SK-N-MC (cell line): ENCODE measurements at regions not wholly inside any gene's neighbourhood (a gene's known extent, or its start where the extent isn't known, plus 50 kb on each side); places are given as distances from the start of the nearest gene placed in this dataset.

Source experiments
- EZH2 ChIP-seq: fragments of 200-600 bp; sonication (generic); IDR thresholded peaks from one replicate; pipeline ENCODE4 v1.6.1; 2017; ENCODE audit warnings: antibody characterized with exemption
- FOXP2 ChIP-seq: optimal IDR thresholded peaks from 2 replicates; pipeline ENCODE3; 2011; ENCODE audit warnings: mild to moderate bottlenecking, moderate library complexity; ENCODE audit not compliant: insufficient read depth; ENCODE audit errors: extremely low read length, control extremely low read depth
- POLR2AphosphoS5 ChIP-seq: IDR thresholded peaks from 2 replicates; pipeline ENCODE4 v1.6.1; 2012; ENCODE audit warnings: mild to moderate bottlenecking, low read depth, low read length, borderline replicate concordance

DNA sequence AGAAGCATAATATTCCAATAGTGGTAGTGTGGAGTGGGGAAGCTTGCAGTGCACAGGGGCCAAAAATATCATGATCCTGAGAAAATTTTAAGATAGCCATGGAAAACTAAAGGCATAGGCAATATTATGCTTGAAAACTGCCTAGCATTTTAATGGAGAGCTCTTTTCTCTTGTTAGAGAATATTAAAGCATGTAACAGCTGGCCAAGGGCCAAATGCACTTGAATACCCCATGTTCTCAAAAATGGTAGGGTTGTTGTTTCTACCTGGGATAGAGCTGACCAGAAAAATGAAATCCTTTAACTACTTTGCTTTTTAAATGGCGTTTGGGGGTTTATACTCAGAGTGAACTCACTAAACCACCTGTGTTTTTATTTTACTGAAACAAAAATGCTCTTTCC is 739.6 kb upstream of the SLIT2 start:
- TF ChIP-seq EZH2 (no peak), POLR2AphosphoS5 (no peak), FOXP2 (no peak)
